ENCODE measurements at regions not wholly inside any gene's neighbourhood (a gene's known extent, or its start where the extent isn't known, plus 50 kb on each side); places are given as distances from the start of the nearest gene placed in this dataset.

DNA sequence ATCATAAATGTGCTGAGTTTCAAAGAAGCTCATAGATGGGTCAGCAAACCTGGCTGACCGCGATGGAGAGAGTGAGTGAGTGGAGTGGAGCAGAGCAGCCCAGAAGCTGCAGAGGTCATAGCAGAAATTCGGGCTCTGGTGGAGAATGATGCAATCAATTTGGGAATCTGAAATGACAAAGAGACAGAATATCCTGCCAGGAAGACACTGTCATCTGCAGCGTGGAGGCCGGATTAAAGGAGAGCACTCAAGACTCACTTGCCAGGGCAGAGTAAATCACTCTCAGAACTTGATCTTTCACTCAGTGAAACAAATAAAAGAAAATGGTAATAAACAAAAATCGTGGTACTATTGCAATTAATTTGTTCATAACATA is 109.6 kb upstream of the RREB1 start:
- Histone ChIP-seq H3K9me3 (no peaks in the 10 kb centered on the region), H3K36me3 (replicated peaks in 1 of 2; ENCODE audit: insufficient read depth in 1 of 2, low read depth in 2 of 2) (no peaks in the 10 kb centered on the region), H3K27ac (peak overlapping the region in 2 of 4 donors; percentile 37 to 50), H3K4me3 (no peak overlapping the region), H3K4me1 (peaks cover 28% of the 10 kb centered on the region), H3K27me3 (no peaks in the 10 kb centered on the region)
- DNase-seq (no peak), ATAC-seq (peak; percentile 24)
- TF ChIP-seq POLR2A (IDR thresholded peaks at IDR 0.05) = no peak
- TF ChIP-seq, protein P1, sequence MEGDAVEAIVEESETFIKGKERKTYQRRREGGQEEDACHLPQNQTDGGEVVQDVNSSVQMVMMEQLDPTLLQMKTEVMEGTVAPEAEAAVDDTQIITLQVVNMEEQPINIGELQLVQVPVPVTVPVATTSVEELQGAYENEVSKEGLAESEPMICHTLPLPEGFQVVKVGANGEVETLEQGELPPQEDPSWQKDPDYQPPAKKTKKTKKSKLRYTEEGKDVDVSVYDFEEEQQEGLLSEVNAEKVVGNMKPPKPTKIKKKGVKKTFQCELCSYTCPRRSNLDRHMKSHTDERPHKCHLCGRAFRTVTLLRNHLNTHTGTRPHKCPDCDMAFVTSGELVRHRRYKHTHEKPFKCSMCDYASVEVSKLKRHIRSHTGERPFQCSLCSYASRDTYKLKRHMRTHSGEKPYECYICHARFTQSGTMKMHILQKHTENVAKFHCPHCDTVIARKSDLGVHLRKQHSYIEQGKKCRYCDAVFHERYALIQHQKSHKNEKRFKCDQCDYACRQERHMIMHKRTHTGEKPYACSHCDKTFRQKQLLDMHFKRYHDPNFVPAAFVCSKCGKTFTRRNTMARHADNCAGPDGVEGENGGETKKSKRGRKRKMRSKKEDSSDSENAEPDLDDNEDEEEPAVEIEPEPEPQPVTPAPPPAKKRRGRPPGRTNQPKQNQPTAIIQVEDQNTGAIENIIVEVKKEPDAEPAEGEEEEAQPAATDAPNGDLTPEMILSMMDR (IDR thresholded peaks at IDR 0.05) = no peak
- 63 to 68% methylated on average over 6 of the region's 6 CpGs for WGBS, 2 donors
- intact Hi-C loops (cut with DNase I) = no loop called here

DNA sequence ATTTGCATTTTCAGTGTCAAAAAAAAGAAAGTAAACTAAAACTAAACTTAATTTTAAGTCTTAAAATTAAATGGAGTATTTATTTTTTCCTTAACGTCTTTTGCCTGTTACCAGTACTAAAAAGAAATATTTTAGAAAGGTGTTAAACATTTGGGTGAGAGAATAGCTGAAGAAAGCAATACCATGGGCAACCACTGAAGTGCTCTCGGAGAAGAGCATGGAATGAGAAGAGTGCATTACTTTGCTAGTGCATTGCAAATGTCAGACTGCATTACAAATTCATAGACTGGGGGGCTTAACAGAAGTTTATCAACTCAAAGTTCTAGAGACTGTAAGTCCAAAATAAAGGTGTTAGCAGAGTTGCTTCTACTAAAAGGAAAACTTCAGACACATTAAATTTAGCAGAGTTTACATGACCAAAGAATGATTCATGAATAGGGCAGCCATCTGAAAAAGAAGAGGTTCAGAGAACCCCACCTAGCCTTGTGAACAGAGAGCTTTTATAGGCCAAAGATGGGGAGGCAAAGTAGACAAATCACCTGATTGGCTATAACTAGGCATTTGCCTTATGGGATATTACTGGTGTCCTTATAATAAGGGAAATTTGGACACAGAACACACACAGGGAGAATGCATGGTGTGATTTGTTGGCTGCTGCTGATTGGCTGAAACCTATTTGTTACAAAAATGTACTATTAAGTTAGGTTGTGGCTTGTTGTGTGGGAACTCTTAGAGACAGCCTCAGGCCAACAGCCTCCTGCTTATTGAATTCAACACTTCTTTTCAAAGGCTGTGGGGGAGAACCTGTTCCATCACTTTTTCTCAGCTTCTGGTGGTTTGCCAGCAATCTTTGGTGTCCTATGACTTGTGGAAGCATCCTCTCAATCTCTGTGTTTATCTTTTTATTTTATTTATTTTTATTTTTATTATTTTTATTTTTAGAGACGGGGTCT is 106.7 kb upstream of the RREB1 start:
- 86 to 88% methylated on average over 3 of the region's 3 CpGs for WGBS, 2 donors
- Histone ChIP-seq H3K27ac (no peak overlapping the region), H3K4me3 (no peak overlapping the region), H3K9me3 (no peaks in the 10 kb centered on the region), H3K27me3 (no peaks in the 10 kb centered on the region), H3K4me1 (peaks cover 18% of the 10 kb centered on the region), H3K36me3 (replicated peaks in 1 of 2; ENCODE audit: insufficient read depth in 1 of 2, low read depth in 2 of 2) (no peaks in the 10 kb centered on the region)
- DNase-seq (no peak), ATAC-seq (no peak)
- intact Hi-C loops (cut with DNase I) = no loop called here
- TF ChIP-seq, protein P1 (IDR thresholded peaks at IDR 0.05) = no peak
- TF ChIP-seq POLR2A (IDR thresholded peaks at IDR 0.05) = no peak

DNA sequence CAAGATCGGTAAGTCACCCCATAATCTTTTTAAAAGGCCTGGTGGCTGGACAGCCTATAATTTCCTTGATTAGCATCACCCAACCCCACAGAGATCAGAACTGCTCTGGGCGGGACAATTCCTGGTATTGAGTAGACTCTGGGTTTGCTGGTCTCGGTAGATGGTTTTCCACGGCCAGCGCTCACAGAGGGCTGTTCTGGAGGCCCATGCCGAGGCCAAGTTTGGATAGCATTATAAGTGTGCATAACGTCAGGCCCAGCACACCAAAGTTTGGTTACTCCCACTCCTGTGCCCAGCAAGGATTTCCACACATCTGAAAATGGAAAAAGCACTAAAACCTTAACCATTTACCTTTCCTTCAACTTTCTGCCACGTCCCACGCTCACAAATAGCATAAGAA is 104.7 kb upstream of the RREB1 start:
- intact Hi-C loops (cut with DNase I) = no loop called here
- WGBS, 2 donors = 91 to 96% methylated on average over 8 to 9 of the region's 9 CpGs

DNA sequence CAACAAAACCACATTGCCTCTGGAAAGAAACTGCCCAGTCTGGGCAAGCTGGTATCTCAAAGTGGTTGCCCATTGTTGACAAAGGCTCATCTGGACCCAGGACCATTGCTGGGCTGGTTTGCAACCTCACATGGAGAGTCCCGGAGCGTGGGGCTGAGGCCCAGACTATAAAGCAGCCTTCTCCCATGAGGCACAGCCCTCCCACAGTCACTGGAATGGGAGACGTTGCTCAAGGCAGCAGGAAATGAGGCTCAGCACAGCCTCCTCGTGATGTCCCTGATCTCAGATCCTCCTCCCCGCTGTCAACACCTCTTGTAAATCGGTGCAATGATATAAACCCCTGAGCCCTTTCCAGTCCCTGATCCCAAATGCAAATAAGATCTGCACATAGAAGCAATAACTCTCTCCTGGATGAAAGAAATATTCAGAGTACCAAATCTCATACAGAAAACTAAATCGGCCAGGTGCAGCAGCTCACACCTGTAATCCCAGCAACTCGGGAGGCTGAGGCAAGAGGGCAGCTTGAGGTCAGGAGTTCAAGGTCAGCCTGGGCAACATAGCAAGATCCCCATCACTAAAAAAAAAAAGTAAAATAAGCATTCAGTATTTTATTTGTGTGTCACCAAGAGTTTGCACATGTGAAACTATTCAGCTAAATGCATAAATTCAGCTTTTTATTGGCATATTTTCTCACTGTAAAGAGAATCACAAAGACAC is 103.0 kb upstream of the RREB1 start:
- intact Hi-C loops (cut with DNase I) = no loop called here
- H3K27ac ChIP-seq = no peak overlapping the region
- no peaks in the 10 kb centered on the region for H3K36me3 ChIP-seq (replicated peaks in 1 of 2; ENCODE audit: insufficient read depth in 1 of 2, low read depth in 2 of 2)
- no peak for TF ChIP-seq POLR2A (IDR thresholded peaks at IDR 0.05)
- H3K27me3 ChIP-seq = no peaks in the 10 kb centered on the region
- H3K4me3 ChIP-seq = no peak overlapping the region
- WGBS, 2 donors = 72 to 75% methylated on average over 7 to 8 of the region's 8 CpGs
- ATAC-seq = no peak
- DNase-seq = no peak
- no peaks in the 10 kb centered on the region for H3K9me3 ChIP-seq
- no peaks in the 10 kb centered on the region for H3K4me1 ChIP-seq

More for the DNA sequence above, 104.7 kb upstream of the RREB1 start:
- Histone ChIP-seq H3K27ac (no peak overlapping the region), H3K4me1 (peaks cover 3% of the 10 kb centered on the region), H3K4me3 (no peak overlapping the region), H3K9me3 (no peaks in the 10 kb centered on the region), H3K36me3 (replicated peaks in 1 of 2; ENCODE audit: insufficient read depth in 1 of 2, low read depth in 2 of 2) (no peaks in the 10 kb centered on the region), H3K27me3 (no peaks in the 10 kb centered on the region)
- TF ChIP-seq POLR2A (IDR thresholded peaks at IDR 0.05) = no peak
- TF ChIP-seq, protein P1 (IDR thresholded peaks at IDR 0.05) = no peak
- DNase-seq = no peak
- no peak for ATAC-seq

DNA sequence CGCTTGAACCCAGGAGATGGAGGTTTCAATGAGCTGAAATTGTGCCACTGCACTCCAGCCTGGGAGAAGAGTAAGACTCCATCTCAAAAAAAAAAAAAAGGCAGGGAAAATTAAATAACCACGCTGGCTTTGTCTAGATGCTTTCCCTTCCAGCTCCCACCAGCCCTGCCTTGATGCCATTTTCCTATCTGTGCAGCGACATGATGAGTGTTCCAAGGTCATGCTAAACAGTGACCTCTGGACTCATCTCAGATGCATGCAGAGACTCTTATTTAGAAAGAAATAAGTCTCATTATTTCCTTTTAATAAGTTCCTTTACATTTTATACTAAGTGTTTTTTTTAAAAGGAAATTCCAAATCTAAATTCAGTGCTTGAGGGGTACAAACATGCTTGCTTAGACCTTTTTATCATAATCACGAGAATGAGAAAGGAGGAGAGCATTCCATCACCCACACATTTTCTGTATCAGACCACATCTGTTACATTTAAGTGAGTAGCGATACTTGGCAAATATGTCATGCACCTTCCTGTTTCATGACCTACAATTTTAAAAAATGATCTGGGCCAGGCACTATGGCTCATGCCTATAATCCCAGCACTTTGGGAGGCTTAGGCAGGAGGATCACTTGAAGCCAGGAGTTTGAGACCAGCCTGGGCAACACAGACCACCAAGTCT is 101.1 kb upstream of the RREB1 start:
- ATAC-seq (no peak), DNase-seq (no peak)
- Histone ChIP-seq H3K4me1 (no peaks in the 10 kb centered on the region), H3K9me3 (no peaks in the 10 kb centered on the region), H3K27me3 (no peaks in the 10 kb centered on the region), H3K27ac (no peak overlapping the region), H3K36me3 (replicated peaks in 1 of 2; ENCODE audit: insufficient read depth in 1 of 2, low read depth in 2 of 2) (no peaks in the 10 kb centered on the region), H3K4me3 (no peak overlapping the region)
- 76 to 77% methylated on average over 5 of the region's 5 CpGs for WGBS, 2 donors
- intact Hi-C loops (cut with DNase I) = no loop called here
- TF ChIP-seq, protein P1 (IDR thresholded peaks at IDR 0.05) = no peak
- TF ChIP-seq POLR2A (IDR thresholded peaks at IDR 0.05) = no peak

All from body of pancreas (tissue), 4 donors.